ENCODE measurements at regions not wholly inside any gene's neighbourhood (a gene's known extent, or its start where the extent isn't known, plus 50 kb on each side); places are given as distances from the start of the nearest gene placed in this dataset.

- H3K9ac ChIP-seq (ENCODE audit: low read length): no peak overlapping the region
- H3K4me3 Mint-ChIP-seq (ENCODE audit: unreplicated experiment): no peak overlapping the region
- no peaks in the 10 kb centered on the region for H3K36me3 ChIP-seq (ENCODE audit: insufficient read depth, low read length)
- no peak overlapping the region for H3K4me2 ChIP-seq (ENCODE audit: low read length)
- H3K4me3 ChIP-seq (ENCODE audit: insufficient read depth, low read depth, low read length): no peak overlapping the region
- FAIRE-seq (no peak), DNase-seq (ENCODE audit: low read depth) (no peak)
- no peak for TF ChIP-seq CTCF (IDR thresholded peaks at IDR 0.05; ENCODE audit: insufficient read depth, low read depth, low read length)
- TF ChIP-seq EZH2 (IDR thresholded peaks at IDR 0.05; ENCODE audit: insufficient read depth, low read length): no peak
- H3K27me3 Mint-ChIP-seq (ENCODE audit: low read depth, unreplicated experiment): no peaks in the 10 kb centered on the region
- H3K9me3 ChIP-seq (ENCODE audit: insufficient read depth, low read depth, low read length): no peaks in the 10 kb centered on the region
- H3K9me3 Mint-ChIP-seq (ENCODE audit: unreplicated experiment): no peaks in the 10 kb centered on the region
- no peak overlapping the region for H3K27ac Mint-ChIP-seq (ENCODE audit: unreplicated experiment)
- H3K4me1 Mint-ChIP-seq (ENCODE audit: low read depth, unreplicated experiment): peaks cover 12% of the 10 kb centered on the region
- no peaks in the 10 kb centered on the region for H3K27me3 ChIP-seq (ENCODE audit: insufficient read depth, low read length)
- no peak overlapping the region for H2AFZ ChIP-seq (ENCODE audit: low read depth, low read length)
- H3K36me3 Mint-ChIP-seq (ENCODE audit: low read depth, unreplicated experiment): no peaks in the 10 kb centered on the region
- no peaks in the 10 kb centered on the region for H3K79me2 ChIP-seq (ENCODE audit: insufficient read depth, low read length)
- no peaks in the 10 kb centered on the region for H4K20me1 ChIP-seq (ENCODE audit: insufficient read depth, low read length)
- H3K4me1 ChIP-seq (ENCODE audit: insufficient read depth, low read length): no peaks in the 10 kb centered on the region
- H3K27ac ChIP-seq (ENCODE audit: low read depth, low read length): no peak overlapping the region
Observed at GRCh38 chr12:89821896-89822295, 113.3 kb upstream of the ATP2B1 start.

GRCh38 chr12:89817501-89818226 lies 109.0 kb upstream of the ATP2B1 start:
- Histone ChIP-seq H3K9me3 (ENCODE audit: insufficient read depth, low read depth, low read length) (no peaks in the 10 kb centered on the region), H3K4me3 (ENCODE audit: insufficient read depth, low read depth, low read length) (no peak overlapping the region), H3K27ac (ENCODE audit: low read depth, low read length) (no peak overlapping the region), H2AFZ (ENCODE audit: low read depth, low read length) (no peak overlapping the region), H3K36me3 (ENCODE audit: insufficient read depth, low read length) (no peaks in the 10 kb centered on the region), H3K27me3 (ENCODE audit: insufficient read depth, low read length) (no peaks in the 10 kb centered on the region), H4K20me1 (ENCODE audit: insufficient read depth, low read length) (no peaks in the 10 kb centered on the region), H3K4me1 (ENCODE audit: insufficient read depth, low read length) (no peaks in the 10 kb centered on the region), H3K4me2 (ENCODE audit: low read length) (no peak overlapping the region), H3K79me2 (ENCODE audit: insufficient read depth, low read length) (no peaks in the 10 kb centered on the region), H3K9ac (ENCODE audit: low read length) (no peak overlapping the region)
- Mint-ChIP-seq H3K4me3 (ENCODE audit: unreplicated experiment) (no peak overlapping the region), H3K27ac (ENCODE audit: unreplicated experiment) (no peak overlapping the region), H3K4me1 (ENCODE audit: low read depth, unreplicated experiment) (peaks cover 12% of the 10 kb centered on the region), H3K36me3 (ENCODE audit: low read depth, unreplicated experiment) (no peaks in the 10 kb centered on the region), H3K9me3 (ENCODE audit: unreplicated experiment) (no peaks in the 10 kb centered on the region), H3K27me3 (ENCODE audit: low read depth, unreplicated experiment) (no peaks in the 10 kb centered on the region)
- no peak for DNase-seq (ENCODE audit: low read depth)
- no peak for FAIRE-seq
- TF ChIP-seq EZH2 (IDR thresholded peaks at IDR 0.05; ENCODE audit: insufficient read depth, low read length): no peak
- TF ChIP-seq CTCF (IDR thresholded peaks at IDR 0.05; ENCODE audit: insufficient read depth, low read depth, low read length): no peak

- no peaks in the 10 kb centered on the region for H3K27me3 ChIP-seq (ENCODE audit: insufficient read depth, low read length)
- no peak overlapping the region for H3K9ac ChIP-seq (ENCODE audit: low read length)
- H3K4me1 ChIP-seq (ENCODE audit: insufficient read depth, low read length): no peaks in the 10 kb centered on the region
- no peak overlapping the region for H2AFZ ChIP-seq (ENCODE audit: low read depth, low read length)
- Mint-ChIP-seq H3K4me1 (ENCODE audit: low read depth, unreplicated experiment) (peaks cover 10% of the 10 kb centered on the region), H3K27ac (ENCODE audit: unreplicated experiment) (no peak overlapping the region), H3K27me3 (ENCODE audit: low read depth, unreplicated experiment) (no peaks in the 10 kb centered on the region), H3K9me3 (ENCODE audit: unreplicated experiment) (no peaks in the 10 kb centered on the region), H3K4me3 (ENCODE audit: unreplicated experiment) (no peak overlapping the region), H3K36me3 (ENCODE audit: low read depth, unreplicated experiment) (no peaks in the 10 kb centered on the region)
- DNase-seq (ENCODE audit: low read depth) (no peak), FAIRE-seq (no peak)
- no peak overlapping the region for H3K27ac ChIP-seq (ENCODE audit: low read depth, low read length)
- no peaks in the 10 kb centered on the region for H3K79me2 ChIP-seq (ENCODE audit: insufficient read depth, low read length)
- no peak overlapping the region for H3K4me3 ChIP-seq (ENCODE audit: insufficient read depth, low read depth, low read length)
- no peaks in the 10 kb centered on the region for H4K20me1 ChIP-seq (ENCODE audit: insufficient read depth, low read length)
- no peak overlapping the region for H3K4me2 ChIP-seq (ENCODE audit: low read length)
- H3K36me3 ChIP-seq (ENCODE audit: insufficient read depth, low read length): no peaks in the 10 kb centered on the region
- no peaks in the 10 kb centered on the region for H3K9me3 ChIP-seq (ENCODE audit: insufficient read depth, low read depth, low read length)
- no peak for TF ChIP-seq CTCF (IDR thresholded peaks at IDR 0.05; ENCODE audit: insufficient read depth, low read depth, low read length)
- no peak for TF ChIP-seq EZH2 (IDR thresholded peaks at IDR 0.05; ENCODE audit: insufficient read depth, low read length)
Observed at GRCh38 chr12:89815225-89815624, 106.6 kb upstream of the ATP2B1 start.
